Right atrium auricular region (tissue), 2 donors: ENCODE measurements at regions not wholly inside any gene's neighbourhood (a gene's known extent, or its start where the extent isn't known, plus 50 kb on each side); places are given as distances from the start of the nearest gene placed in this dataset.
"Not testable (repeated sequence)": the region's sequence is repeated elsewhere in the genome, so short reads cannot be mapped to it uniquely, and the experiment has no call there.

ENCODE experiments used
- DNase-seq: peaks from one replicate; pipeline ENCODE4 v3.0.0-alpha.2; 2019; ENCODE audit warnings: low spot score
- H3K27ac ChIP-seq, 2 donors: fragments of 200-600 bp; sonication (generic); 1 replicate in 1 of 2; 2 replicates in 1 of 2; pipeline ENCODE4 v1.5.1; 2016 to 2019
- H3K27me3 ChIP-seq, 2 donors: fragments of 200-600 bp; sonication (generic); one replicate each; pipeline versions ENCODE4 v1.5.1 to v1.6.0; 2017 to 2019
- H3K36me3 ChIP-seq: fragments of 200-600 bp; sonication (generic); one replicate; pipeline ENCODE4 v1.5.1; 2016
- H3K4me1 ChIP-seq, 2 donors: fragments of 200-600 bp; sonication (generic); one replicate each; pipeline versions ENCODE4 v1.5.1 to v1.6.0; 2017 to 2019
- H3K4me3 ChIP-seq, 2 donors: fragments of 200-600 bp; sonication (generic); 1 replicate in 1 of 2; 2 replicates in 1 of 2; pipeline ENCODE4 v1.5.1; 2017 to 2019; ENCODE audit warnings: mild to moderate bottlenecking in 1 of 2, moderate library complexity in 1 of 2
- H3K9me3 ChIP-seq, 2 donors: fragments of 200-600 bp; sonication (generic); one replicate each; pipeline ENCODE4 v1.5.1; 2019
- CTCF ChIP-seq, 2 donors: fragments of 200-600 bp; sonication (generic); IDR thresholded peaks; one replicate each; pipeline ENCODE4 v1.5.1; 2019; ENCODE audit warnings: antibody characterized with exemption in 2 of 2

- TF ChIP-seq CTCF (IDR thresholded peaks at IDR 0.05): no peak
- Histone ChIP-seq H3K27ac (no peak overlapping the region), H3K9me3 (peaks cover 0 to 4% of the 10 kb centered on the region in 2 donors), H3K27me3 (no peaks in the 10 kb centered on the region), H3K4me3 (no peak overlapping the region), H3K4me1 (no peaks in the 10 kb centered on the region), H3K36me3 (no peaks in the 10 kb centered on the region)
- DNase-seq: no peak
Measured at GRCh38 chr12:83257726-83258125, 571.0 kb downstream of the TMTC2 start.

- no peak overlapping the region for H3K27ac ChIP-seq
- peaks cover 0 to 8% of the 10 kb centered on the region in 2 donors for H3K9me3 ChIP-seq
- no peak for TF ChIP-seq CTCF (IDR thresholded peaks at IDR 0.05)
- H3K36me3 ChIP-seq: no peaks in the 10 kb centered on the region
- no peaks in the 10 kb centered on the region for H3K27me3 ChIP-seq
- H3K4me1 ChIP-seq: no peaks in the 10 kb centered on the region
- no peak overlapping the region for H3K4me3 ChIP-seq
- no peak for DNase-seq
Measured at GRCh38 chr12:83256562-83256961, 569.9 kb downstream of the TMTC2 start.

DNA sequence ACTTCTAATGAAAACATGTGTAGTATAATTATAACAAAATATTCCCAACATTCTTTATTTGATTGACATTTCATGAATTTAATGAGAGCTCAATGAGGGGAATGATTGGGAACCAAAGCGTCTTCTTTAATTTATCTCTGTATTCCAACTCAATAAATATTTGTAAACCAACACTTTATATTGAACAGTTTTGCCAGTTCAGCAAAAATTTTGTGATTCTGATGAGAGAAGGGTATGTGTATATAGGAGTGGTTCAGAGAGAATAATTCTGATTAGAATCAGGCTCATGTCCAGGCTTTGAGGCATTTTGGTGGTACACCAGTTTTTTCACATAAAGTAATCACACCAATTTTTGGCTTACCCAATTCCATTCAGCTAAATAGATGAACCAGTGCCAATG lies 564.2 kb downstream of the TMTC2 start:
- no peaks in the 10 kb centered on the region for H3K4me1 ChIP-seq
- no peak overlapping the region for H3K27ac ChIP-seq
- TF ChIP-seq CTCF (IDR thresholded peaks at IDR 0.05): no peak
- H3K36me3 ChIP-seq: no peaks in the 10 kb centered on the region
- H3K4me3 ChIP-seq: no peak overlapping the region
- H3K27me3 ChIP-seq: no peaks in the 10 kb centered on the region
- no peak for DNase-seq
- peaks cover 0 to 8% of the 10 kb centered on the region in 2 donors for H3K9me3 ChIP-seq

GRCh38 chr12:83245156-83245555 lies 558.5 kb downstream of the TMTC2 start:
- H3K9me3 ChIP-seq: no peaks in the 10 kb centered on the region
- H3K27ac ChIP-seq: no peak overlapping the region
- no peaks in the 10 kb centered on the region for H3K27me3 ChIP-seq
- H3K4me3 ChIP-seq: no peak overlapping the region
- TF ChIP-seq CTCF (IDR thresholded peaks at IDR 0.05): no peak
- DNase-seq: no peak
- H3K4me1 ChIP-seq: no peaks in the 10 kb centered on the region
- H3K36me3 ChIP-seq: no peaks in the 10 kb centered on the region

- no peak overlapping the region for H3K4me3 ChIP-seq
- no peaks in the 10 kb centered on the region for H3K27me3 ChIP-seq
- H3K27ac ChIP-seq: no peak overlapping the region
- no peak for DNase-seq
- no peaks in the 10 kb centered on the region for H3K9me3 ChIP-seq
- H3K4me1 ChIP-seq: no peaks in the 10 kb centered on the region
- H3K36me3 ChIP-seq: no peaks in the 10 kb centered on the region
- TF ChIP-seq CTCF (IDR thresholded peaks at IDR 0.05): no peak
Measured at GRCh38 chr12:83244001-83244400, 557.3 kb downstream of the TMTC2 start.

GRCh38 chr12:83233987-83234386 lies 547.3 kb downstream of the TMTC2 start:
- H3K9me3 ChIP-seq, H3K4me1 ChIP-seq, H3K27me3 ChIP-seq, H3K27ac ChIP-seq, H3K36me3 ChIP-seq, DNase-seq, H3K4me3 ChIP-seq: not testable (repeated sequence)

GRCh38 chr12:83226960-83227359 lies 540.3 kb downstream of the TMTC2 start:
- DNase-seq, H3K4me1 ChIP-seq, H3K9me3 ChIP-seq, H3K27ac ChIP-seq, H3K4me3 ChIP-seq, H3K36me3 ChIP-seq, H3K27me3 ChIP-seq: not testable (repeated sequence)
